AG09319 (cell line): ENCODE measurements at regions not wholly inside any gene's neighbourhood (a gene's known extent, or its start where the extent isn't known, plus 50 kb on each side); places are given as distances from the start of the nearest gene placed in this dataset.
A peak's percentile ranks its signal among the peaks of the same experiment; 100 is the strongest.

Source experiments
- DNase-seq: peaks from one replicate; pipeline ENCODE4 v3.0.0-alpha.2; 2010; ENCODE audit warnings: low read depth; ENCODE audit errors: extremely low read depth
- CTCF ChIP-seq: IDR thresholded peaks from 2 replicates; pipeline ENCODE4 v1.5.1; 2011; ENCODE audit warnings: low read depth, mild to moderate bottlenecking, inconsistent platforms, low read length, moderate library complexity

GRCh38 chr15:87662575-87662974 lies 594.0 kb downstream of the NTRK3 start:
- TF ChIP-seq CTCF = no peak
- DNase-seq = no peak

GRCh38 chr15:87661454-87662355 lies 594.8 kb downstream of the NTRK3 start:
- no peak for DNase-seq

GRCh38 chr15:87660251-87661129 lies 596.0 kb downstream of the NTRK3 start:
- no peak for DNase-seq
- TF ChIP-seq CTCF = peak; percentile 7

More at GRCh38 chr15:87661454-87662355, 594.8 kb downstream of the NTRK3 start:
- no peak for TF ChIP-seq CTCF

GRCh38 chr15:87656372-87656771 lies 600.2 kb downstream of the NTRK3 start:
- no peak for TF ChIP-seq CTCF
- DNase-seq = no peak

DNA sequence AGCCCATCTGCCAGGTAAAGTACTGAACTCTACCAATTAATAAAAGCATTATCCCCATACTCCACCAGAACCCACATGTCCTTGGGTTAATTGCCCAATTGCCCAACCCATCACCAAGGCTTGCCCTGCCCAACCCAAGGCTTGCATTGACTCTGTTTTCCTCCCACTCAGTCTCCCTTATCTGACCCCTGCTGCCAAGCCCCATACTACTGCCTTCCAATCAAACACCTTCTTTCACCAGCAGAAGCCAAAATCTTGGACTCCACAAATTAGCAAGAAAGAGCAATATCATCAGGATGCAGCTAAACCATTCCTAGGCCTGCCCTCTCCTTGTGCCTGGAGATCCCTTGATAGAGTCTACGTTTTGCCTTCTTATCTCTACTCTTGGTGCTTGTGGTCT lies 602.9 kb downstream of the NTRK3 start:
- no peak for TF ChIP-seq CTCF
- DNase-seq = no peak

DNA sequence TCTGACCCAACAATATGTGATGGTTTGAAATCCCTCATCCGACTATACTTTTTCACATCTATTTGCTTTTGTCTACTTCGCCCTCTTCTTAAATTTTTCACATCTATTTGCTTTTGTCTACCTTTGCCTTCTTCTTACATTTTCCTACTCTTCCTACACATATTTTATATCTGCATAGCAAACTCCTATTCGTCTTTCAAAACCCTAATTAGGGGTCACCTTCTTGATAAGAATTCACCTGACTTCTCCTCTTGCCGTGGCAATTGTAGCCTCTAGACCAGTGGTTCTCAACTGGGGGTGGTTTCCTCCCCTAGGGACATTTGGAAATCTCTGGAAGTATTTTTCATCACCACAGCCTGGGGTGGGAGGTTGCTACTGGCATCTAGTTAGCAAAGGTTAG lies 607.4 kb downstream of the NTRK3 start:
- DNase-seq = no peak
- no peak for TF ChIP-seq CTCF

GRCh38 chr15:87648278-87648677 lies 608.3 kb downstream of the NTRK3 start:
- TF ChIP-seq CTCF = no peak
- DNase-seq = no peak
